GM23338 (cell line): ENCODE measurements at regions not wholly inside any gene's neighbourhood (a gene's known extent, or its start where the extent isn't known, plus 50 kb on each side); places are given as distances from the start of the nearest gene placed in this dataset.

Experiments used
- ATAC-seq: fragments of 200-7000 bp; cut with Tn5 transposase; 3 replicates; pipeline ENCODE4 v1.9.1; 2020
- DNase-seq: peaks from one replicate; pipeline ENCODE4 v3.0.0-alpha.2; 2015; ENCODE audit warnings: low spot score
- H2AFZ ChIP-seq: fragments of 200-600 bp; sonication (generic); 2 replicates; pipeline ENCODE4 v1.8.0; 2016; ENCODE audit warnings: antibody characterized with exemption, mild to moderate bottlenecking, moderate library complexity
- H3F3A ChIP-seq: fragments of 200-600 bp; sonication (generic); replicated peaks from 2 replicates; pipeline ENCODE4 v1.8.0; 2017; ENCODE audit warnings: antibody characterized with exemption, mixed run types, low read depth
- H3K27ac ChIP-seq: fragments of 200-600 bp; sonication (generic); 2 replicates; pipeline ENCODE4 v1.6.1; 2016; ENCODE audit warnings: low read depth
- H3K27me3 ChIP-seq: fragments of 200-600 bp; sonication (generic); 2 replicates; pipeline ENCODE4 v1.8.0; 2016; ENCODE audit warnings: mild to moderate bottlenecking, mixed run types, moderate library complexity; ENCODE audit not compliant: insufficient read depth
- H3K36me3 ChIP-seq: fragments of 200-600 bp; sonication (generic); 2 replicates; pipeline ENCODE4 v1.8.0; 2016; ENCODE audit warnings: mild to moderate bottlenecking; ENCODE audit not compliant: insufficient read depth
- H3K4me1 ChIP-seq: fragments of 200-600 bp; sonication (generic); 2 replicates; pipeline ENCODE4 v1.8.0; 2016; ENCODE audit warnings: mild to moderate bottlenecking, moderate library complexity; ENCODE audit not compliant: insufficient read depth
- H3K4me2 ChIP-seq: fragments of 200-600 bp; sonication (generic); 2 replicates; pipeline ENCODE4 v1.7.1; 2017; ENCODE audit warnings: mixed run types
- H3K4me3 ChIP-seq: fragments of 200-600 bp; sonication (generic); 2 replicates; pipeline ENCODE4 v1.6.1; 2016; ENCODE audit warnings: mixed run types
- H3K79me2 ChIP-seq: fragments of 200-600 bp; sonication (generic); replicated peaks from 2 replicates; pipeline ENCODE4 v1.8.0; 2017; ENCODE audit warnings: mild to moderate bottlenecking; ENCODE audit not compliant: insufficient read depth
- H3K9me2 ChIP-seq: fragments of 200-600 bp; sonication (generic); 2 replicates; pipeline ENCODE4 v1.8.0; 2017; ENCODE audit not compliant: insufficient read depth
- H4K20me1 ChIP-seq: fragments of 200-600 bp; sonication (generic); replicated peaks from 2 replicates; pipeline ENCODE4 v1.8.0; 2017; ENCODE audit warnings: mild to moderate bottlenecking; ENCODE audit not compliant: insufficient read depth
- H3K27ac Mint-ChIP-seq: 2 replicates; pipeline ENCODE4 v1.8.0; 2020; ENCODE audit warnings: inconsistent platforms, mild to moderate bottlenecking, moderate library complexity, mixed read lengths
- H3K27me3 Mint-ChIP-seq: 3 replicates; pipeline ENCODE4 v1.8.0; 2022; ENCODE audit warnings: low read depth, mild to moderate bottlenecking, moderate library complexity, mixed read lengths, inconsistent platforms; ENCODE audit not compliant: insufficient read depth, poor library complexity
- H3K36me3 Mint-ChIP-seq: 3 replicates; pipeline ENCODE4 v1.8.0; 2021; ENCODE audit warnings: low read depth, mild to moderate bottlenecking, inconsistent platforms, moderate library complexity, mixed read lengths
- H3K4me1 Mint-ChIP-seq: 3 replicates; pipeline ENCODE4 v1.8.0; 2020; ENCODE audit warnings: mild to moderate bottlenecking, inconsistent platforms, mixed read lengths
- H3K4me3 Mint-ChIP-seq: 3 replicates; pipeline ENCODE4 v1.8.0; 2021; ENCODE audit warnings: moderate library complexity, mild to moderate bottlenecking, inconsistent platforms, mixed read lengths
- H3K9me3 Mint-ChIP-seq: 3 replicates; pipeline ENCODE4 v1.8.0; 2020; ENCODE audit warnings: moderate library complexity, mild to moderate bottlenecking, inconsistent platforms, mixed read lengths
- CREB1 ChIP-seq: fragments of 250-450 bp; sonication (Bioruptor Pico); IDR thresholded peaks from 2 replicates; pipeline ENCODE4 v1.5.0; 2020; ENCODE audit warnings: low read depth, mild to moderate bottlenecking, moderate library complexity
- CTCF ChIP-seq, 2 experiments: fragments of 200-600 bp in 1 of 2; sonication (generic) in 1 of 2; conservative IDR thresholded peaks; 2 replicates each; pipeline versions ENCODE4 v1.5.1 to v1.6.1; 2016 to 2017; ENCODE audit warnings: antibody characterized with exemption in 2 of 2, low read depth in 2 of 2, mild to moderate bottlenecking in 2 of 2, moderate library complexity in 1 of 2
- ETS1 ChIP-seq: IDR thresholded peaks from 2 replicates; pipeline ENCODE4 v1.6.1; 2016; ENCODE audit warnings: antibody characterized with exemption
- EZH2 ChIP-seq: fragments of 200-600 bp; sonication (generic); IDR thresholded peaks from one replicate; pipeline ENCODE4 v1.8.0; 2017; ENCODE audit warnings: antibody characterized with exemption, mild to moderate bottlenecking, low read depth; ENCODE audit not compliant: unreplicated experiment
- EZH2phosphoT487 ChIP-seq: fragments of 200-600 bp; sonication (generic); IDR thresholded peaks from one replicate; pipeline ENCODE4 v1.8.1; 2018; ENCODE audit warnings: antibody characterized with exemption; ENCODE audit not compliant: unreplicated experiment
- JUNB ChIP-seq: IDR thresholded peaks from one replicate; pipeline ENCODE4 v1.6.1; 2016; ENCODE audit warnings: antibody characterized with exemption; ENCODE audit not compliant: unreplicated experiment
- NANOG ChIP-seq: IDR thresholded peaks from 2 replicates; pipeline ENCODE4 v1.6.1; 2016; ENCODE audit warnings: antibody characterized with exemption, borderline replicate concordance
- POLR2AphosphoS5 ChIP-seq: IDR thresholded peaks from 2 replicates; pipeline ENCODE4 v1.6.1; 2016; ENCODE audit warnings: antibody characterized with exemption, low read depth
- REST ChIP-seq: IDR thresholded peaks from one replicate; pipeline ENCODE4 v1.6.1; 2018; ENCODE audit warnings: antibody characterized with exemption; ENCODE audit not compliant: unreplicated experiment
- STAT1 ChIP-seq: IDR thresholded peaks from one replicate; pipeline ENCODE4 v1.6.1; 2016; ENCODE audit warnings: antibody characterized with exemption; ENCODE audit not compliant: unreplicated experiment
- ZNF114 ChIP-seq: fragments of 250-450 bp; sonication (Bioruptor Pico); IDR thresholded peaks from 2 replicates; pipeline ENCODE4 v1.5.0; 2020; ENCODE audit warnings: mild to moderate bottlenecking, moderate library complexity
- ZNF331 ChIP-seq: fragments of 250-450 bp; sonication (Bioruptor Pico); IDR thresholded peaks from 2 replicates; pipeline ENCODE4 v1.5.0; 2020; ENCODE audit warnings: low read depth, mild to moderate bottlenecking, moderate library complexity
- ZNF462 ChIP-seq: fragments of 250-450 bp; sonication (Bioruptor Pico); IDR thresholded peaks from 2 replicates; pipeline ENCODE4 v1.5.0; 2020; ENCODE audit warnings: mild to moderate bottlenecking, moderate library complexity

- H3K36me3 Mint-ChIP-seq: no peaks in the 10 kb centered on the region; the same call in 2 of the 3 replicates
- no peaks in the 10 kb centered on the region for H3K36me3 ChIP-seq
- H3K27me3 Mint-ChIP-seq: peaks cover 3% of the 10 kb centered on the region
- DNase-seq (no peak), ATAC-seq (no peak)
- no peaks in the 10 kb centered on the region for H3K4me1 ChIP-seq
- H3K4me1 Mint-ChIP-seq: peaks cover 3% of the 10 kb centered on the region; the same call in 1 of the 3 replicates
- H3K4me3 Mint-ChIP-seq: no peak overlapping the region
- peaks cover under 1% of the 10 kb centered on the region; the same call in 2 of the 3 replicates for H3K9me3 Mint-ChIP-seq
- no peak overlapping the region for H3K4me3 ChIP-seq
- no peaks in the 10 kb centered on the region for H3K79me2 ChIP-seq
- H3K9me2 ChIP-seq: no peaks in the 10 kb centered on the region
- no peaks in the 10 kb centered on the region for H4K20me1 ChIP-seq
- no peaks in the 10 kb centered on the region for H3F3A ChIP-seq
- H2AFZ ChIP-seq: no peak overlapping the region
- no peak overlapping the region for H3K27ac Mint-ChIP-seq
- H3K27ac ChIP-seq: no peak overlapping the region
- no peak for TF ChIP-seq NANOG
- TF ChIP-seq EZH2: no peak
- no peak for TF ChIP-seq ZNF114 (CRISPR knock-in tag)
- TF ChIP-seq POLR2AphosphoS5: no peak
- no peak for TF ChIP-seq JUNB
- TF ChIP-seq ETS1: no peak
- no peak for TF ChIP-seq CREB1 (CRISPR knock-in tag)
- no peak for TF ChIP-seq STAT1
- no peak for TF ChIP-seq REST
- no peak for TF ChIP-seq CTCF (conservative IDR thresholded peaks at IDR 0.05; ENCODE audit: low read depth in 2 of 2)
- TF ChIP-seq ZNF331 (CRISPR knock-in tag): no peak
- no peak for TF ChIP-seq ZNF462 (CRISPR knock-in tag)
- no peak for TF ChIP-seq EZH2phosphoT487
- no peaks in the 10 kb centered on the region for H3K27me3 ChIP-seq
- no peak overlapping the region for H3K4me2 ChIP-seq
These were observed 73.3 kb downstream of the TNFSF18 start for GRCh38 chr1:172977296-172978017.
